Prostate gland (tissue), 2 donors: ENCODE measurements at regions not wholly inside any gene's neighbourhood (a gene's known extent, or its start where the extent isn't known, plus 50 kb on each side); places are given as distances from the start of the nearest gene placed in this dataset.

ENCODE experiments used
- POLR2AphosphoS5 ChIP-seq: sonication (generic); formaldehyde crosslinking; IDR thresholded peaks from one replicate; pipeline ENCODE4 v1.6.1; 2017; ENCODE audit warnings: antibody characterized with exemption
- TF ChIP-seq, protein P1 (sequence below), 4 experiments: fragments of 200-600 bp in 2 of 4; fragments of 450-650 bp in 2 of 4; sonication (generic) in 2 of 4; IDR thresholded peaks; 1 replicate in 3 of 4; 2 replicates in 1 of 4; pipeline ENCODE4 v1.5.1; 2016 to 2019; ENCODE audit warnings: antibody characterized with exemption in 4 of 4, mild to moderate bottlenecking in 2 of 4, moderate library complexity in 2 of 4

DNA sequence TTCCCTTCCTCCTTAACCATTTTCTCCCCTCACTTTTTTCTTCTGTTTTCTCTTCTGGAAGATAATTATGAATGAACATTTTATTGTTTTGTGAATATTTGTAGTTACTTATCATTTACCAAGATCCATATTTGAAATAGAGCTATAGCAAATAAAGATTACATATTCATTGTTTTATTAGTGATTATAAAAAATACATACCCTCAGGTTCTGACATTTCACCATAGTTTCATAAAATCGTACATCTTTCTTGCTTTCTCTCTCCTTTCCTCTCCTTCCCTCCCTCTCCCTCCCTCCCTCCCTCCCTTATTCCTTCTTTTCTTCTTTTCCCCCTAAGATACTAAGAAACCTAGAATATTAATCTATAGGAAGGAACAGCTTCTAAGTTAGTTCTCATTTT is 410.9 kb upstream of the GOLIM4 start:
- TF ChIP-seq, protein P1, sequence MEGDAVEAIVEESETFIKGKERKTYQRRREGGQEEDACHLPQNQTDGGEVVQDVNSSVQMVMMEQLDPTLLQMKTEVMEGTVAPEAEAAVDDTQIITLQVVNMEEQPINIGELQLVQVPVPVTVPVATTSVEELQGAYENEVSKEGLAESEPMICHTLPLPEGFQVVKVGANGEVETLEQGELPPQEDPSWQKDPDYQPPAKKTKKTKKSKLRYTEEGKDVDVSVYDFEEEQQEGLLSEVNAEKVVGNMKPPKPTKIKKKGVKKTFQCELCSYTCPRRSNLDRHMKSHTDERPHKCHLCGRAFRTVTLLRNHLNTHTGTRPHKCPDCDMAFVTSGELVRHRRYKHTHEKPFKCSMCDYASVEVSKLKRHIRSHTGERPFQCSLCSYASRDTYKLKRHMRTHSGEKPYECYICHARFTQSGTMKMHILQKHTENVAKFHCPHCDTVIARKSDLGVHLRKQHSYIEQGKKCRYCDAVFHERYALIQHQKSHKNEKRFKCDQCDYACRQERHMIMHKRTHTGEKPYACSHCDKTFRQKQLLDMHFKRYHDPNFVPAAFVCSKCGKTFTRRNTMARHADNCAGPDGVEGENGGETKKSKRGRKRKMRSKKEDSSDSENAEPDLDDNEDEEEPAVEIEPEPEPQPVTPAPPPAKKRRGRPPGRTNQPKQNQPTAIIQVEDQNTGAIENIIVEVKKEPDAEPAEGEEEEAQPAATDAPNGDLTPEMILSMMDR (IDR thresholded peaks at IDR 0.05), result no peak
- no peak for TF ChIP-seq POLR2AphosphoS5
